Superior temporal gyrus (tissue), 1 donor: ENCODE measurements at regions not wholly inside any gene's neighbourhood (a gene's known extent, or its start where the extent isn't known, plus 50 kb on each side); places are given as distances from the start of the nearest gene placed in this dataset.
"Not testable (repeated sequence)": the region's sequence is repeated elsewhere in the genome, so short reads cannot be mapped to it uniquely, and the experiment has no call there.

Experiments
- DNase-seq: peaks from one replicate; pipeline ENCODE4 v3.0.0-alpha.2; 2016; ENCODE audit errors: extremely low spot score

GRCh38 chr7:135872861-135873260, 104.3 kb downstream of the MTPN start:
- not testable (repeated sequence) for DNase-seq

- no peak for DNase-seq
Observed at GRCh38 chr7:135862586-135863340, 114.2 kb upstream of the FAM180A start.

GRCh38 chr7:135859538-135859937, 110.9 kb upstream of the FAM180A start:
- no peak for DNase-seq

GRCh38 chr7:135858851-135859250, 110.2 kb upstream of the FAM180A start:
- no peak for DNase-seq

- DNase-seq = no peak
Observed at GRCh38 chr7:135858379-135858778, 109.8 kb upstream of the FAM180A start.

- DNase-seq = no peak
Observed at GRCh38 chr7:135857519-135858274, 109.1 kb upstream of the FAM180A start.

- no peak for DNase-seq
Observed at GRCh38 chr7:135856356-135857144, 107.9 kb upstream of the FAM180A start.

- DNase-seq = no peak
Observed at GRCh38 chr7:135855846-135856245, 107.2 kb upstream of the FAM180A start.

GRCh38 chr7:135853499-135853898, 104.9 kb upstream of the FAM180A start:
- DNase-seq = no peak

GRCh38 chr7:135853008-135853407, 104.4 kb upstream of the FAM180A start:
- DNase-seq = no peak

GRCh38 chr7:135847242-135847641, 98.6 kb upstream of the FAM180A start:
- DNase-seq = no peak

- DNase-seq = no peak
Observed at GRCh38 chr7:135846339-135846738, 97.7 kb upstream of the FAM180A start.

GRCh38 chr7:135845415-135846075, 96.9 kb upstream of the FAM180A start:
- no peak for DNase-seq

- DNase-seq = no peak
Observed at GRCh38 chr7:135844903-135845302, 96.3 kb upstream of the FAM180A start.

GRCh38 chr7:135843214-135843613, 94.6 kb upstream of the FAM180A start:
- DNase-seq = no peak

GRCh38 chr7:135842446-135843179, 94.0 kb upstream of the FAM180A start:
- DNase-seq = no peak

- DNase-seq = no peak
Observed at GRCh38 chr7:135840591-135840990, 92.0 kb upstream of the FAM180A start.

- DNase-seq = no peak
Observed at GRCh38 chr7:135837675-135838074, 89.1 kb upstream of the FAM180A start.

GRCh38 chr7:135834266-135834665, 85.7 kb upstream of the FAM180A start:
- DNase-seq = no peak

GRCh38 chr7:135833642-135834041, 85.0 kb upstream of the FAM180A start:
- no peak for DNase-seq
